Activated T-helper 1 cell treated with anti-CD3 and anti-CD28 coated beads, Interleukin-12 subunit alpha, Interleukin-12 subunit beta, Interleukin-2, Interleukin-4 antibody, amounts not matched to agents 30 ng/mL and 10 ng/mL and 1 ng/mL, durations not matched to agents 14 hours and 24 hours and 36 hours (primary cell): ENCODE measurements at regions not wholly inside any gene's neighbourhood (a gene's known extent, or its start where the extent isn't known, plus 50 kb on each side); places are given as distances from the start of the nearest gene placed in this dataset.
"Not testable (repeated sequence)": the region's sequence is repeated elsewhere in the genome, so short reads cannot be mapped to it uniquely, and the experiment has no call there.

Source experiments
- DNase-seq: peaks from one replicate; pipeline ENCODE4 v3.0.0; 2021; ENCODE audit warnings: low spot score
- H3K27ac Mint-ChIP-seq: one replicate; pipeline ENCODE4 v1.8.0; 2021; ENCODE audit warnings: mild to moderate bottlenecking, mixed read lengths
- H3K27me3 Mint-ChIP-seq: one replicate; pipeline ENCODE4 v1.8.0; 2022; ENCODE audit warnings: mild to moderate bottlenecking, moderate library complexity, mixed read lengths; ENCODE audit not compliant: insufficient read depth
- H3K36me3 Mint-ChIP-seq: one replicate; pipeline ENCODE4 v1.8.0; 2021; ENCODE audit warnings: low read depth, mixed read lengths
- H3K4me1 Mint-ChIP-seq: one replicate; pipeline ENCODE4 v1.8.0; 2021; ENCODE audit warnings: low read depth, mixed read lengths
- H3K4me3 Mint-ChIP-seq: one replicate; pipeline ENCODE4 v1.8.0; 2021; ENCODE audit warnings: mild to moderate bottlenecking, moderate library complexity, mixed read lengths
- H3K9me3 Mint-ChIP-seq: one replicate; pipeline ENCODE4 v1.8.0; 2021; ENCODE audit warnings: mixed read lengths
- intact Hi-C: fragments of 100-400 bp; cut with micrococcal nuclease; formaldehyde crosslinking; loops from one replicate; pipeline ENCODE4 v1.15.1; 2024

DNA sequence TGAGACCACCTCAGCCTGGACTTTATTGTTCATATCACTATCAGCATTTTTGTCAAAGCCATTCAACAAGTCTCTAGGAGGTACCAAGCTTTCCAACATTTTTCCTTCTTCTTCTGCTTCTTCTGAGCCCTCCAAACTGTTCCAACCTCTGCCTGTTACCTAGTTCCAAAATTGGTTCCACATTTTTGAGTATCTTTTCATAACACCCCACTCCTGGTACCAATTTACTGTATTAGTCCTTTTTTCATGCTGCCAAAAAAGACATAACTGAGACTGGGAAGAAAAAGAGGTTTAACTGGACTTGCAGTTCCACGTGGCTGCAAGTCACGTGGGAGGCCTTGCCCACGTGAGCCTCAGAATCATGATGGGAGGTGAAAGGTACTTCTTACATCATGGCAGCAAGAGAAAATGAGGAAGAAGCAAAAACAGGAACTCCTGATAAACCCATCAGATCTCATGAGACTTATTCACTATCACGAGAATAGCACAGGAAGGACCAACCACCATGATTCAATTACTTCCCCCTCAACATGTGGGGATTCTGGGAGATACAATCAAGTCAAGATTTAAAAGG lies 215.1 kb downstream of the PCDH17 start:
- intact Hi-C loops, result no loop called here
- no peak for DNase-seq
- H3K27ac Mint-ChIP-seq, result no peak overlapping the region
- H3K9me3 Mint-ChIP-seq, result peaks cover 20% of the 10 kb centered on the region
- no peak overlapping the region for H3K4me3 Mint-ChIP-seq
- H3K27me3 Mint-ChIP-seq, result no peaks in the 10 kb centered on the region
- H3K4me1 Mint-ChIP-seq, result no peaks in the 10 kb centered on the region
- H3K36me3 Mint-ChIP-seq, result no peaks in the 10 kb centered on the region

DNA sequence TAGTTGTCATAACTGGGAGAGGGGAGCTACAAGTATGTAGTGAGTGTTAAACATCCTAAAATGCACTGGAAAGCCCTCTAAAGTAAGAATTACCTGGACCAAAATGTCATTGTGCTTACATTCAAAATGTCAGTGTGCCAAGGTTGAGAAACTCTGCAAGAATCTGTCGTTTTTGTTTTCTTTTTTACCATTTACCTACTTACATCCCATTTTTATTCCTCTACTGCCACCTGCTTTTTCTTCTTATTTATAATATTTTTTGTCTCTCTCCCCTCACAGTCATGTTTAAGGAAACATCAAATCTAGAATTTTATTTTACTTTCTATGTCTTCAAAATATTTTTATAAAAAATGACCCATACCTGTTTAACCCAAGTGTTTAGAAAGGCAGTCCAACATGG lies 226.4 kb downstream of the PCDH17 start:
- no peak overlapping the region for H3K27ac Mint-ChIP-seq
- H3K9me3 Mint-ChIP-seq, result peaks cover 4% of the 10 kb centered on the region
- no peaks in the 10 kb centered on the region for H3K36me3 Mint-ChIP-seq
- intact Hi-C loops, result no loop called here
- no peak overlapping the region for H3K4me3 Mint-ChIP-seq
- H3K4me1 Mint-ChIP-seq, result no peaks in the 10 kb centered on the region
- DNase-seq, result no peak
- no peaks in the 10 kb centered on the region for H3K27me3 Mint-ChIP-seq

DNA sequence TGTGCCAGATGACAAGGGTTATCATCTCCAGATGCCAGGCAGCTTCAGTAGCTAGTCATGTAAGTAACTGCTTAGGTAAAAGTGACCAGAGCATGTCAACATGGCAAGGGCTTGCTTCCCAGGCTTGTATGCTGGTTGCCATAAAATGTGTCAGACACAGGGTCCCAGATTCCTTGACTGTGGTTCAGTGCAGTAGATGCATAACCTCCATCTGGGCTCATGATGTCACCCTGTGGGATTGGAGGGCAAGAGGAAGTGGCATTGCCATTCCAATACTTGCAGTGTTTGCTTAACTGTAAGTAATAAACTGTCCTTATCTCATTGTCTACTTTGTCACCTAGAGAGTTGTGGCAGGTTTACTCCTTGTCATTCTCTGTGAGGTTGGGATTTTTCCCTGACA lies 226.8 kb downstream of the PCDH17 start:
- Mint-ChIP-seq H3K4me1 (no peaks in the 10 kb centered on the region), H3K36me3 (no peaks in the 10 kb centered on the region), H3K9me3 (peaks cover 4% of the 10 kb centered on the region), H3K27ac (no peak overlapping the region), H3K27me3 (no peaks in the 10 kb centered on the region), H3K4me3 (no peak overlapping the region)
- DNase-seq, result no peak
- intact Hi-C loops, result no loop called here

DNA sequence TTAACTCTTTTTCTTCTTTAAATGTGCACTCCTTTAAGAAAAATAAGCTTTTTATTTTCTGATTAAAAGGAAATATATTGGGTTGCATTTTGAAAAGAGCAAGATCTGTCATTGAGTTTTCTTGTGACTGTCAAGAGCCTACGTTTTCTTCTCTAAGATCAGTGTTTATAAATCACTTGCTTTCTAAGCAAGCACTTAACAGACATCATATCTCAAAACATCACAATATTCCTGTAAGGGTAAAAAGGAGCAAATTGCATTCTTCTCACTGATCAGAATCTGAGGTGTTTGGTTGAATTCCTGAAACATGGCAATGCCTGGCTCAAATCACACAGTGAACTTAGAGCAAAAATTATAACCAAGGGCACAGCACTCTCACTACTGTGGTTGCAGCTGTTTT lies 231.3 kb downstream of the PCDH17 start:
- Mint-ChIP-seq H3K9me3 (peaks cover 16% of the 10 kb centered on the region), H3K27ac (no peak overlapping the region), H3K36me3 (no peaks in the 10 kb centered on the region), H3K4me3 (no peak overlapping the region), H3K4me1 (no peaks in the 10 kb centered on the region), H3K27me3 (no peaks in the 10 kb centered on the region)
- intact Hi-C loops, result no loop called here
- no peak for DNase-seq

DNA sequence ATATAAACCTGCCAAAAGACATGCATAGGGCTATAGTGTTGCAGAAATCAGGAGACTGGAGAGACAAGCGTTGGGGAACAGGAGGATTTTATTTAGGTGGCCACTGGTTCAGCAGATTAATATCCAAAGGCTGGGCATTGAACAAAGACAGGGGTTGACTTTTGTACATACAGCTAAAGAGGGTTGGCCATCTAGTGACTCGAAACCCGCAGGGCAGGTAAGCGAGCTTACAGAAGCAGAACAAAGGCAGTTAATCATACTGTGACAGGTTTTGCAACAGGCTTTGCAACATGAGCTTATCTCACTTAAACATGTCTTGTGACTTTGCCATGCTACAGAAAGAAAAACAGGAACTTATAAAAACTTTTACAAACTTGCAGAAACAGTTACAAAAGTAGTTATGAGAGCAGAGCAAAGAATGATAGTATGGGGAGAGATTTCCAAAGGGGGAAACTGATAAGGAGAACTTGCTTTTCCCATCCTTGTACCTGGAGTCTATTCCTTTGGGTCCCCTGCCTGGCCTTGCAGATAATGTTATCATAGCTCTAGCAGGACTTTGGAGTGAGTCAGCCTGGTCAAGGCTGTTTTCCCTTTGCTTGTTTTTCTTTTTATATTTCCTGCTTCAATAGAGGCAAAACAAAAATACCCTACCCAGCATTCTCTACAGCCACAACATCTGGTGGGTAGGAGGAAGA lies 234.2 kb downstream of the PCDH17 start:
- Mint-ChIP-seq H3K9me3 (peaks cover 15% of the 10 kb centered on the region), H3K4me1 (no peaks in the 10 kb centered on the region), H3K27ac (no peak overlapping the region), H3K36me3 (no peaks in the 10 kb centered on the region), H3K4me3 (no peak overlapping the region), H3K27me3 (no peaks in the 10 kb centered on the region)
- no peak for DNase-seq
- intact Hi-C loops, result no loop called here

DNA sequence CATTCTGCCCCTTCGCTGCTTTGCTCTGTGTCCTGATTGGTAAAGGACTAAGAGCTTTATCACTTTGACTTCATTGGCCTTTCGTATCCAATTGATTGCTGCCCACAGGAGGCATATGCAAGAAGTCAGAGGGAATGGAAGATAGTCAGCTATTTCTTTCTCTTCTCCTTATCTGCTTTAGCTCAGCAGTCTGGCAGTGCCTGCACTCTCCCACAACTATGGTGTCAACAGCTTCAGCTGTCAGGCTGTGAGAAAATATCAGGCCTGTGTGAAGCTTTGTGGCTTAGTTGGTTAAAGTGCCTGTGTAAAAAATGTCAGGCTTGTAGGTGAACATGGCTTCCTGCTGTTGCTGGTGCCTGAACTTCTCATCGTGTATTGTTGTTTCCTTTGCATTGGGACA lies 243.0 kb downstream of the PCDH17 start:
- Mint-ChIP-seq H3K27ac (no peak overlapping the region), H3K27me3 (no peaks in the 10 kb centered on the region), H3K9me3 (peaks cover 5% of the 10 kb centered on the region), H3K4me1 (no peaks in the 10 kb centered on the region), H3K4me3 (no peak overlapping the region), H3K36me3 (no peaks in the 10 kb centered on the region)
- intact Hi-C loops, result no loop called here
- DNase-seq, result no peak

DNA sequence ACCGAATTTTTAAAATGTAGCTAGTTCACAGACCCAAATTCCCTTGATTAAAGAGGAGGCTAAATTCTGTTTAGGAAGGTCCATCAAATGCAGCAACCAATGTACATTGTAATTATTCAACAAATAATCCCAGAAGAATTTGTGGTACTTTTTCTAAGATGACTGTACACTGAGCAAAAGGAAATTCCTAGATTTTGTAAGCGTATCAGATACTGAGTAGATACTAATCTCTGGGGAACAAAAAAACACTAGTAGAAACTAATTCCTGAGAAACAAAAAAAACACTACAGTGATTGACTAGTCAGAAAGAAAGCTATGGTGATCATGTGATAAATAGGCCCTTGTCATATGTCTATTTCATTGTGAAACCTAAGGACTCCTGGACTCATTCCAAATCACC lies 246.1 kb downstream of the PCDH17 start:
- Mint-ChIP-seq H3K36me3 (no peaks in the 10 kb centered on the region), H3K27me3 (no peaks in the 10 kb centered on the region), H3K4me1 (no peaks in the 10 kb centered on the region), H3K27ac (no peak overlapping the region), H3K4me3 (no peak overlapping the region), H3K9me3 (peaks cover 5% of the 10 kb centered on the region)
- intact Hi-C loops, result no loop called here
- DNase-seq, result no peak

DNA sequence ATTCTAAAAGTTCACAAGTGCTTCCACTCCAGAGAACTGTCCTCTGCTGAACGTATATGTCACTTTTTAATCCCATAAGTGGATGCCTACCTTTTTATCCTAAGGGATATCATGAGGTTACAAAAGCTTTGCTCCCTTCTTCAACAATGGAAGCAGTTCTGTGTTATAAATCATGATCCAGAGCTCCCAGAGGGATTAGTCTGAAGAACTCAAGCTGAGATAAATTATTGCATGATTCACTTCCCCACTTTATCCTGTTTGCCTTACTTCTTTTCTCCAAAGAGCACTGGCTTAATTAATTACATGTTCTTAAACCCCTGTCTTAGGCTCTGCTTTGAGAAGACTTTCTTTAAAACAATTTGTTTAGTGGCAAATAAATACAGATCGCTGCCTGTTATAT lies 246.7 kb downstream of the PCDH17 start:
- no peaks in the 10 kb centered on the region for H3K4me1 Mint-ChIP-seq
- H3K4me3 Mint-ChIP-seq, result no peak overlapping the region
- no peak for DNase-seq
- H3K36me3 Mint-ChIP-seq, result no peaks in the 10 kb centered on the region
- peaks cover 5% of the 10 kb centered on the region for H3K9me3 Mint-ChIP-seq
- intact Hi-C loops, result no loop called here
- H3K27me3 Mint-ChIP-seq, result no peaks in the 10 kb centered on the region
- no peak overlapping the region for H3K27ac Mint-ChIP-seq

DNA sequence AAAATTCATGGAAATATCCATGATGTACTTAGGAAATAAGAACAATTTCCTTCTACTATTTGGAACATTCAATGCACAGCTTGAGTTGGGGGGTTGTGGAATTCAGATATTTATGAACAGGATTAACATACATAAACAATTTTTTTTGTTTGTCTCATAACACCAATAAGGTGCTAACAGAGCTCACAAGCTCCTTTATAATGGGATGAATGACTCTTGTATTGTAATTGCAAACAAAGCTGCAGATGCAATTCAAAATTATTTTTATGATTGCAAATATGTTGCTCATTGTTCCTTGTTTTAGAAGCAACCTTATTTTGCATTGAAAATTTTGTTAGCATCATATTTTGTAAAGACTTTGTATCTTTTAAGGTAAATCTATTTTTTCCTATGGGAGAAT lies 265.7 kb downstream of the PCDH17 start:
- no peaks in the 10 kb centered on the region for H3K27me3 Mint-ChIP-seq

DNA sequence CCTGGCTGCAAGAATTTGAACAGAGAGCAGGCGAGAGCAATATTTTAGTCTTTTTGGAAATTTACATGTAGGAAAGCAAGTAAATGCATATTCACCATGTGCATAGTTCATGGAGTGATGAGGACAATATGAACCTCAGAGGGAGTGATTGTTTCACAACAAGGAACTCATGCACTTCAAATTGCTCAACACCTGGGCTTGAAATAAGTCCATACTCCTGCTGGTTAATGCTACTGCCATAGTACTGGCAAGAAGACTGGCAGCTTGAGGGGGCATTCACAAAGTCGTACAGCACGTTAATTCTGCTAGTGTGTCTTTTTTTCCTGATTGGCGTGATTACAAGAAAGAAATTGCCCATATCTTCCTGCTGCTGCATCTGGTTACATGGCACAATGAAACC lies 267.6 kb downstream of the PCDH17 start:
- intact Hi-C loops, result no loop called here
- no peaks in the 10 kb centered on the region for H3K27me3 Mint-ChIP-seq
- H3K4me1 Mint-ChIP-seq, result no peaks in the 10 kb centered on the region
- no peak overlapping the region for H3K27ac Mint-ChIP-seq
- H3K36me3 Mint-ChIP-seq, result no peaks in the 10 kb centered on the region
- DNase-seq, result no peak
- no peak overlapping the region for H3K4me3 Mint-ChIP-seq
- peaks cover 19% of the 10 kb centered on the region for H3K9me3 Mint-ChIP-seq

More for the DNA sequence above, 265.7 kb downstream of the PCDH17 start:
- DNase-seq, result no peak
- Mint-ChIP-seq H3K27ac (no peak overlapping the region), H3K4me3 (no peak overlapping the region), H3K4me1 (no peaks in the 10 kb centered on the region), H3K9me3 (peaks cover 5% of the 10 kb centered on the region), H3K36me3 (no peaks in the 10 kb centered on the region)
- intact Hi-C loops, result no loop called here

DNA sequence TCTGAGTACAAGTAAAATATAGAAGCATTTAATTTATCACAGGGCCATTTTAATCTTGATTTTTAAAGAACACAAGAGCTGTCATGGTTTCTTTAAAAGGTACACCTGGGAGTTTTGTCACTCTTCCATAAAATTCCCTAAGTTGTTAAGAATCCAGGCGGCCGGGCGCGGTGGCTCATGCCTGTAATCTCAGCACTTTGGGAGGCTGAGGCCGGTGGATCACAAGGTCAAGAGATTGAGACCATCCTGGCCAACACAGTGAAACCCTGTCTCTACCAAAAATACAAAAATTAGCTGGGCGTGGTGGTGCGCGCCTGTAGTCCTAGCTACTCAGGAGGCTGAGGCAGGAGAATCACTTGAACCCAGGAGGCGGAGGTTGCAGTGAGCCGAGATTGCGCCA lies 278.3 kb downstream of the PCDH17 start:
- H3K4me3 Mint-ChIP-seq, intact Hi-C loops, H3K27ac Mint-ChIP-seq, H3K4me1 Mint-ChIP-seq, H3K36me3 Mint-ChIP-seq, H3K27me3 Mint-ChIP-seq, DNase-seq, H3K9me3 Mint-ChIP-seq: not testable (repeated sequence)

DNA sequence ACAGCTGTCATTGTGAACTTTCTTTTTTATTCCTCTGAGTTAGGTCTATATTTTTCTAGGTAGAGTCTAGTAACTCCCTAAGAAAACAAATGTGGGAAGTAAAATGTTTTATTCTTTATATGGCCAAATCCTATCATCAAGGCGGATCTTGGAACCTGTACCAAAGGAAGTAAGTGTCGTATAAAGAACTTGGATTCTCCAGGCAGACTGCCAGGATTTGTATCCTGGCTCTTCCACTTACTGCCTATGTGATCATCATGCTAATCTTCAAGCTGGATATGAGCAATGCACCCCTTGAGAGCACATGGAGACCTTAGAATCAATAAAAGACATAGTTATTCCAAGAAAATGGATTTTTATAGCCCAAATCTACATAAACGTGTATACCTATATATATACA lies 286.5 kb downstream of the PCDH17 start:
- no peaks in the 10 kb centered on the region for H3K4me1 Mint-ChIP-seq
- H3K36me3 Mint-ChIP-seq, result no peaks in the 10 kb centered on the region
- no peak overlapping the region for H3K4me3 Mint-ChIP-seq
- no peak for DNase-seq
- peaks cover 9% of the 10 kb centered on the region for H3K9me3 Mint-ChIP-seq
- intact Hi-C loops, result no loop called here
- H3K27me3 Mint-ChIP-seq, result no peaks in the 10 kb centered on the region
- H3K27ac Mint-ChIP-seq, result no peak overlapping the region

DNA sequence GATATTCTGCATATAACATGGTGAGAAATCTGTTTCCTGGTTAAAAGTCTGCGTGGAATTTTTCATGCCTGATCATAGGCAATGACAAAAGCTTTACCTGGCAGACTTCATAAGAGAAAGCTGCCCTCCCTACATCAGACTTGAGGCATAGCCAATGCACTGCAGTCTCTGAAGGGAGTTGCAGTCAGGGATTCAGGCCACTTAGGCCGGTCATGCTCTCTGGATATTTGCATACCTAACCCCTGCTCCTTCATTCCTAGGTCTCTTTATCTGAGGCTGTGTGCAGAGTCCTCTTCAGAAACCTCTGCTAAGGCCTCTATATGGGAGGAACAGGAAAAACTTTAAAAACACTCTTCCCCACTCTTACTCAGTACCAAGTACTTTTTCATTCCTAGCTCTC lies 287.4 kb downstream of the PCDH17 start:
- no peak for DNase-seq
- intact Hi-C loops, result no loop called here
- Mint-ChIP-seq H3K27me3 (no peaks in the 10 kb centered on the region), H3K9me3 (peaks cover 9% of the 10 kb centered on the region), H3K4me3 (no peak overlapping the region), H3K27ac (no peak overlapping the region), H3K4me1 (no peaks in the 10 kb centered on the region), H3K36me3 (no peaks in the 10 kb centered on the region)

DNA sequence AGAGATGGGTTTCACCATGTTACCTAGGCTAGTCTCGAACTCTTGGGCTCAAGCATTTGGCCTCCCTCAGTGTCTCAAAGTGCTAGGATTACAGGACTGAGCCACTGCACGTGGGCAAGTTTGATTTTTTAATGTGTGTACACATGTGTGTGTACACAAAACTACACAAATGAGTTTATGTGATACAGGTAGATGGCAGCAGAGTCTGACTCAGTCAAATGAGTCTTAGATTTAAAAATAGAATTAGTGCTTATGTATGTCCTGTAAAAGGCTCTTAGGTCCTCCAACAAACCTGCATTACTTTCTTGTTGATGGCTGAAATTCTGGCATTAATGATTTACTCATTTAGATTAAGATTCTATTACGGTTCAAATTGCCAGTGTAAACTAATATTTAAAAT lies 293.7 kb downstream of the PCDH17 start:
- intact Hi-C loops, result no loop called here
- Mint-ChIP-seq H3K27ac (no peak overlapping the region), H3K27me3 (no peaks in the 10 kb centered on the region), H3K36me3 (no peaks in the 10 kb centered on the region), H3K9me3 (no peaks in the 10 kb centered on the region), H3K4me1 (no peaks in the 10 kb centered on the region), H3K4me3 (no peak overlapping the region)
- DNase-seq, result no peak
